ENCODE measurements at regions not wholly inside any gene's neighbourhood (a gene's known extent, or its start where the extent isn't known, plus 50 kb on each side); places are given as distances from the start of the nearest gene placed in this dataset.

GRCh38 chr13:57837801-57838200 is 206.3 kb downstream of the PCDH17 start:
- H3K36me3 ChIP-seq (ENCODE audit: control insufficient read depth, insufficient read depth, low read length): no peaks in the 10 kb centered on the region
- no peaks in the 10 kb centered on the region for H3K9me3 ChIP-seq (ENCODE audit: control insufficient read depth, low read length)
- no peaks in the 10 kb centered on the region for H3K4me1 ChIP-seq (ENCODE audit: control insufficient read depth, insufficient read depth, low read length)
- no peak overlapping the region for H3K4me3 ChIP-seq (ENCODE audit: insufficient read depth, low read depth, low read length)
- no peak overlapping the region for H3K27ac ChIP-seq (ENCODE audit: insufficient read depth, low read depth, low read length, poor library complexity, severe bottlenecking)
- no peaks in the 10 kb centered on the region for H3K27me3 ChIP-seq (ENCODE audit: control insufficient read depth, insufficient read depth, low read length, poor library complexity, severe bottlenecking)

GRCh38 chr13:57843521-57843920 is 212.0 kb downstream of the PCDH17 start:
- no peaks in the 10 kb centered on the region for H3K4me1 ChIP-seq (ENCODE audit: control insufficient read depth, insufficient read depth, low read length)
- H3K4me3 ChIP-seq (ENCODE audit: insufficient read depth, low read depth, low read length): no peak overlapping the region
- no peaks in the 10 kb centered on the region for H3K36me3 ChIP-seq (ENCODE audit: control insufficient read depth, insufficient read depth, low read length)
- H3K27me3 ChIP-seq (ENCODE audit: control insufficient read depth, insufficient read depth, low read length, poor library complexity, severe bottlenecking): no peaks in the 10 kb centered on the region
- no peak overlapping the region for H3K27ac ChIP-seq (ENCODE audit: insufficient read depth, low read depth, low read length, poor library complexity, severe bottlenecking)
- 84 to 94% methylated on average over 1 of the region's 1 CpG for WGBS, 2 experiments
- H3K9me3 ChIP-seq (ENCODE audit: control insufficient read depth, low read length): peaks cover 4% of the 10 kb centered on the region

GRCh38 chr13:57846600-57847173 is 215.1 kb downstream of the PCDH17 start:
- WGBS, 2 experiments: 94 to 99% methylated on average over 4 of the region's 4 CpGs
- Histone ChIP-seq H3K36me3 (ENCODE audit: control insufficient read depth, insufficient read depth, low read length) (no peaks in the 10 kb centered on the region), H3K27ac (ENCODE audit: insufficient read depth, low read depth, low read length, poor library complexity, severe bottlenecking) (no peak overlapping the region), H3K4me1 (ENCODE audit: control insufficient read depth, insufficient read depth, low read length) (no peaks in the 10 kb centered on the region), H3K27me3 (ENCODE audit: control insufficient read depth, insufficient read depth, low read length, poor library complexity, severe bottlenecking) (no peaks in the 10 kb centered on the region), H3K9me3 (ENCODE audit: control insufficient read depth, low read length) (peaks cover 4% of the 10 kb centered on the region), H3K4me3 (ENCODE audit: insufficient read depth, low read depth, low read length) (no peak overlapping the region)

DNA sequence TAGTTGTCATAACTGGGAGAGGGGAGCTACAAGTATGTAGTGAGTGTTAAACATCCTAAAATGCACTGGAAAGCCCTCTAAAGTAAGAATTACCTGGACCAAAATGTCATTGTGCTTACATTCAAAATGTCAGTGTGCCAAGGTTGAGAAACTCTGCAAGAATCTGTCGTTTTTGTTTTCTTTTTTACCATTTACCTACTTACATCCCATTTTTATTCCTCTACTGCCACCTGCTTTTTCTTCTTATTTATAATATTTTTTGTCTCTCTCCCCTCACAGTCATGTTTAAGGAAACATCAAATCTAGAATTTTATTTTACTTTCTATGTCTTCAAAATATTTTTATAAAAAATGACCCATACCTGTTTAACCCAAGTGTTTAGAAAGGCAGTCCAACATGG is 226.4 kb downstream of the PCDH17 start:
- Histone ChIP-seq H3K36me3 (ENCODE audit: control insufficient read depth, insufficient read depth, low read length) (no peaks in the 10 kb centered on the region), H3K4me1 (ENCODE audit: control insufficient read depth, insufficient read depth, low read length) (no peaks in the 10 kb centered on the region), H3K27ac (ENCODE audit: insufficient read depth, low read depth, low read length, poor library complexity, severe bottlenecking) (no peak overlapping the region), H3K9me3 (ENCODE audit: control insufficient read depth, low read length) (no peaks in the 10 kb centered on the region), H3K27me3 (ENCODE audit: control insufficient read depth, insufficient read depth, low read length, poor library complexity, severe bottlenecking) (no peaks in the 10 kb centered on the region), H3K4me3 (ENCODE audit: insufficient read depth, low read depth, low read length) (no peak overlapping the region)
- 73 to 80% methylated on average over 1 of the region's 1 CpG for whole genome bisulfite sequencing, 2 experiments

DNA sequence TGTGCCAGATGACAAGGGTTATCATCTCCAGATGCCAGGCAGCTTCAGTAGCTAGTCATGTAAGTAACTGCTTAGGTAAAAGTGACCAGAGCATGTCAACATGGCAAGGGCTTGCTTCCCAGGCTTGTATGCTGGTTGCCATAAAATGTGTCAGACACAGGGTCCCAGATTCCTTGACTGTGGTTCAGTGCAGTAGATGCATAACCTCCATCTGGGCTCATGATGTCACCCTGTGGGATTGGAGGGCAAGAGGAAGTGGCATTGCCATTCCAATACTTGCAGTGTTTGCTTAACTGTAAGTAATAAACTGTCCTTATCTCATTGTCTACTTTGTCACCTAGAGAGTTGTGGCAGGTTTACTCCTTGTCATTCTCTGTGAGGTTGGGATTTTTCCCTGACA is 226.8 kb downstream of the PCDH17 start:
- H3K4me1 ChIP-seq (ENCODE audit: control insufficient read depth, insufficient read depth, low read length): no peaks in the 10 kb centered on the region
- H3K36me3 ChIP-seq (ENCODE audit: control insufficient read depth, insufficient read depth, low read length): no peaks in the 10 kb centered on the region
- no peaks in the 10 kb centered on the region for H3K27me3 ChIP-seq (ENCODE audit: control insufficient read depth, insufficient read depth, low read length, poor library complexity, severe bottlenecking)
- H3K9me3 ChIP-seq (ENCODE audit: control insufficient read depth, low read length): no peaks in the 10 kb centered on the region
- H3K4me3 ChIP-seq (ENCODE audit: insufficient read depth, low read depth, low read length): no peak overlapping the region
- H3K27ac ChIP-seq (ENCODE audit: insufficient read depth, low read depth, low read length, poor library complexity, severe bottlenecking): no peak overlapping the region

- Histone ChIP-seq H3K4me3 (ENCODE audit: insufficient read depth, low read depth, low read length) (no peak overlapping the region), H3K9me3 (ENCODE audit: control insufficient read depth, low read length) (peaks cover under 1% of the 10 kb centered on the region), H3K27me3 (ENCODE audit: control insufficient read depth, insufficient read depth, low read length, poor library complexity, severe bottlenecking) (no peaks in the 10 kb centered on the region), H3K27ac (ENCODE audit: insufficient read depth, low read depth, low read length, poor library complexity, severe bottlenecking) (no peak overlapping the region), H3K4me1 (ENCODE audit: control insufficient read depth, insufficient read depth, low read length) (no peaks in the 10 kb centered on the region), H3K36me3 (ENCODE audit: control insufficient read depth, insufficient read depth, low read length) (no peaks in the 10 kb centered on the region)
- 92 to 93% methylated on average over 1 of the region's 1 CpG for WGBS, 2 experiments
These were observed 231.3 kb downstream of the PCDH17 start for GRCh38 chr13:57862879-57863278.

GRCh38 chr13:57865600-57866294 is 234.2 kb downstream of the PCDH17 start:
- no peak overlapping the region for H3K4me3 ChIP-seq (ENCODE audit: insufficient read depth, low read depth, low read length)
- no peak overlapping the region for H3K27ac ChIP-seq (ENCODE audit: insufficient read depth, low read depth, low read length, poor library complexity, severe bottlenecking)
- H3K36me3 ChIP-seq (ENCODE audit: control insufficient read depth, insufficient read depth, low read length): no peaks in the 10 kb centered on the region
- H3K9me3 ChIP-seq (ENCODE audit: control insufficient read depth, low read length): peaks cover 5% of the 10 kb centered on the region
- WGBS, 2 experiments: 90 to 91% methylated on average over 4 of the region's 4 CpGs
- no peaks in the 10 kb centered on the region for H3K27me3 ChIP-seq (ENCODE audit: control insufficient read depth, insufficient read depth, low read length, poor library complexity, severe bottlenecking)
- no peaks in the 10 kb centered on the region for H3K4me1 ChIP-seq (ENCODE audit: control insufficient read depth, insufficient read depth, low read length)

- 86 to 93% methylated on average over 3 of the region's 3 CpGs for WGBS, 2 experiments
- Histone ChIP-seq H3K4me3 (ENCODE audit: insufficient read depth, low read depth, low read length) (no peak overlapping the region), H3K4me1 (ENCODE audit: control insufficient read depth, insufficient read depth, low read length) (no peaks in the 10 kb centered on the region), H3K27me3 (ENCODE audit: control insufficient read depth, insufficient read depth, low read length, poor library complexity, severe bottlenecking) (no peaks in the 10 kb centered on the region), H3K9me3 (ENCODE audit: control insufficient read depth, low read length) (no peaks in the 10 kb centered on the region), H3K27ac (ENCODE audit: insufficient read depth, low read depth, low read length, poor library complexity, severe bottlenecking) (no peak overlapping the region), H3K36me3 (ENCODE audit: control insufficient read depth, insufficient read depth, low read length) (no peaks in the 10 kb centered on the region)
These were observed 243.0 kb downstream of the PCDH17 start for GRCh38 chr13:57874530-57874929.

- H3K27ac ChIP-seq (ENCODE audit: insufficient read depth, low read depth, low read length, poor library complexity, severe bottlenecking): no peak overlapping the region
- WGBS, 2 experiments: 91 to 98% methylated on average over 2 of the region's 2 CpGs
- H3K27me3 ChIP-seq (ENCODE audit: control insufficient read depth, insufficient read depth, low read length, poor library complexity, severe bottlenecking): no peaks in the 10 kb centered on the region
These were observed 246.1 kb downstream of the PCDH17 start for GRCh38 chr13:57877601-57878000.

GRCh38 chr13:57878291-57878690 is 246.7 kb downstream of the PCDH17 start:
- 89 to 96% methylated on average over 1 to 2 of the region's 2 CpGs for WGBS, 2 experiments
- Histone ChIP-seq H3K4me3 (ENCODE audit: insufficient read depth, low read depth, low read length) (no peak overlapping the region), H3K9me3 (ENCODE audit: control insufficient read depth, low read length) (no peaks in the 10 kb centered on the region), H3K4me1 (ENCODE audit: control insufficient read depth, insufficient read depth, low read length) (no peaks in the 10 kb centered on the region), H3K36me3 (ENCODE audit: control insufficient read depth, insufficient read depth, low read length) (no peaks in the 10 kb centered on the region), H3K27ac (ENCODE audit: insufficient read depth, low read depth, low read length, poor library complexity, severe bottlenecking) (no peak overlapping the region), H3K27me3 (ENCODE audit: control insufficient read depth, insufficient read depth, low read length, poor library complexity, severe bottlenecking) (no peaks in the 10 kb centered on the region)

More at GRCh38 chr13:57877601-57878000, 246.1 kb downstream of the PCDH17 start:
- Histone ChIP-seq H3K4me3 (ENCODE audit: insufficient read depth, low read depth, low read length) (no peak overlapping the region), H3K4me1 (ENCODE audit: control insufficient read depth, insufficient read depth, low read length) (no peaks in the 10 kb centered on the region), H3K9me3 (ENCODE audit: control insufficient read depth, low read length) (no peaks in the 10 kb centered on the region), H3K36me3 (ENCODE audit: control insufficient read depth, insufficient read depth, low read length) (no peaks in the 10 kb centered on the region)

Measured in ectodermal cell (in vitro differentiated cells).